ENCODE measurements at regions not wholly inside any gene's neighbourhood (a gene's known extent, or its start where the extent isn't known, plus 50 kb on each side); places are given as distances from the start of the nearest gene placed in this dataset.

GRCh38 chr7:132666071-132666773 is 90.0 kb upstream of the PLXNA4 start:
- no peak for DNase-seq

DNA sequence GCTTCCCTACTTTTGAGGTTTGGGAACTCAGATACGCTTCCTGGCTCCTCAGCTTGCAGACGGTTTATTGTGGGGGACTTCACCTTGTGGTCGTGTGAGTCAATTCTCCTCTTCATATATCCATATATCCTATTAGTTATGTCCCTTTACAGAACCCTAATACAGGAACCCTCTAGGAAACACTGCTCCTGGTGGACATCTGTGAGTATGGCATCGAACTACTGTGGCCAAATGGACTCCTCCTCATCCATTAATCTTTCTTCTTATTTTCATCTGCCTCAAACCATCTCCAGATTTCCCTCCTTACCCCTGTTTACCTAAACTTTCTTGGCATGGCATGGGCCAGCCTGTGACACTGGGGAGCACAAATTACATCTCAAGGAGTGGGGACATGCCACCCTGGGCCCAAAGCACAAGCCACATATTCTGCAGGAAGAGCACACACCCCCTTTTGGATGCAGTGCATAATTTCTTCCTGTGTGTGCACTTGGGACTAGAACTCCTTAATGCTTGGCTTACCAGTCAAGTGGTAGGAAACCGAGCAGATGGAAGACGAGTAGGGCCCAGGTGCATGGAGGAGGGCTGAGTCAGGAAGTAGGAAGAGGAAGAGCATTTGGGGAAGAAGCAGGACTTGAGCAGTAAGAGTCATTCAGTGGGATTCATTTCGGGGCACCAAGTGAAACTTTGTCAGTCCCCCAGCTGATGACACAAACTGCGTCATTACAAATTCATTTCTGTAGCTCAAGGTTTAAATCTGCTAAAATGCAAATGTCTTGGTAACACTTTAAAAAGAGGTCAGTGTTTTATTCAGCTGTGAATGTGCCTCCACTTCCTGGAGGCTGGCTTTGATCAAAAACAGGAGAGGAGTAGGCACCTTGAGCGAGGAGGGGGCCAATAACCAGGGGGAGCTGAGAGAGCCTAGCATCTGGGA is 80.8 kb upstream of the PLXNA4 start:
- DNase-seq, result peak; percentile 9

DNA sequence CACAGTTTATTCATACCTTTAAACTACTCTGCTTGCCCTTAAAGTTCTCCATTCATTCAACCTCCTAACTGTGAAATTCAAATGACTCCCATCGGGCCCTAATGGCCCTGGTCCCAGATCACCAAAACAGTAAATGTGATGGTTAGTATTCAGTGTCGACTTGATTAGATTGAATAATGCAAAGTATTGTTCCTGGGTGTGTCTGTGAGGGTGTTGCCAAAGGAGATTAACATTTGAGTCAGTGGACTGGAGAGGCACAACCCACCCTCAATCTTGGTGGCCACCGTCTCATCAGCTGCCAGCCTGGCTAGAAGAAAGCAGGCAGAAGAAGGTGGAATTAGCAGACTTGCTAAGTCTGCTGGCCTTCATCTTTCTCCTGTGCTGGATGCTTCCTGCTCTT is 80.1 kb upstream of the PLXNA4 start:
- no peak for DNase-seq

DNA sequence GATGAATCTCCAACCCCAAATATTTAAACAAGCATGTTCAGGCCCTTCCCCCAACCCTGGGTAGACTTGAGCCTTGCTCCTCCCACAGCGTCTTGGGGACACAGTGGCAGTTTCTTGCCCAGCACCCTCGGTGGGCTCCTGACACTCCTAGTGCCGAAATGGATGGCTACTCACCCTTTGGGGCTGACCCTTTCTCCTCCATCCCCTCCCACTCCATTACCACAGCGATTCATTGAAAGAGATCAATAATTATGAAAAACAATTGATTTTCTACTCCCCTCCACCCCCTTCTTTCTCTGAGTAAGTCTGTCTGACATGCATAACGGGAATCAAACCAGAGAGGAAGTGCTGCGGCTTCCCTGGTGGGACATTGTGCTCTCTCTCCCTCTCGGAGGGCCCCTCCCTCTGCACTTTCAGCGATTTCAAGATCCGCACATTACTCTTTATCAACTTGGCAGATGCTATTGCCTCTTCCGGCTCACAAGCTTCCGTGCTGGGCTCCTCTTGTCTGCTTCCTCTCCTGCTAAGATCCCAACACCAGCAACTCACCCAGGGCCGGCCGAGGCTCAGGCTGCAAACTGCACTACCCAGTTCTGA is 79.0 kb upstream of the PLXNA4 start:
- DNase-seq, result peak; percentile 95

- DNase-seq, result peak; percentile 10
These were observed 77.9 kb upstream of the PLXNA4 start for GRCh38 chr7:132654150-132654549.

DNA sequence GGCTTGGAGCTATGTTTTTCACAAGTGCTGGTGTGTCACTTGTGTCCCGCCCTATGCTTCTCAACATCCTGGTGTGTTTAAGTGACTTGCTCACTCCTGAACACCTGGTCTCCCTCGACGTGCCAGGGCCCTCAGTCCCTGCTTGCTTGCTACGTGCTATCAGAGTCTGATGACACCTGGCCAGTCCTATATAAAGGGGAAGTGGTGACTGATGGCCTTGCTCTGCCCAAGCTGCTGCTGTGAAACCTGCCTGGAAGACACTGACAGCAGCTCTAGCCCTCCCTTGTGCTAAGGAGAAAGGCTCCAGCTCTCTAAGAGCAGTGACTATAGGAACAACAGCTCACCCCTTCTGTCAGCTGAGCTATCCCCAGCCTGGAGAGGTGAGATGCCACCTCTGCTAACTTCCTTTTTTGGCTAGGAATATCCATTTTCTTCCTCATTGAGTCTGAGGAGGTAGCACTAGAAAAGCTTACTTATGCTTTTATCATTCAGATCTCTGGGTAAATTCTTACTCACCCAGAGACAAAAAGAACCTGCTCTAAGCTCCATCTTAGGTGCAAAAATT is 77.2 kb upstream of the PLXNA4 start:
- peak; percentile 29 for DNase-seq

DNA sequence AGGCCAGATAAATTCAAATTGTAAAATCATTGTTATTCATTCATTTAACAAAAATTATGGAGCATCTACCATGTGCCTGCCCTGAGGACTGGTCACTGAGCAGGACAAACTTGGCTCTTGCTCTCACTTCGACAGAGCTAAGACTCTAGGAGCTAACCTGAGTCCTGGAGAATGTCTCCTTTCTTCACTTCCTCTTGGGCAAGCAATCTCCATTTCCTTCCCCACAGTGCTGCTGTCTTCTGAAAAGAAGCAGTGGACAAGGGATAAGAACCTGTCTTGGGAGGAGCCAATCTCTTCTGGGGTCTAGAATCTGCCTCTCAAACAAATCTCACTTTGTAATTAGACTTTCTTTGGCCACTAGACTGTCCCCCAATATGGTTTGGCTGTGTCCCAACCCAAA is 76.2 kb upstream of the PLXNA4 start:
- peak; percentile 15 for DNase-seq

DNA sequence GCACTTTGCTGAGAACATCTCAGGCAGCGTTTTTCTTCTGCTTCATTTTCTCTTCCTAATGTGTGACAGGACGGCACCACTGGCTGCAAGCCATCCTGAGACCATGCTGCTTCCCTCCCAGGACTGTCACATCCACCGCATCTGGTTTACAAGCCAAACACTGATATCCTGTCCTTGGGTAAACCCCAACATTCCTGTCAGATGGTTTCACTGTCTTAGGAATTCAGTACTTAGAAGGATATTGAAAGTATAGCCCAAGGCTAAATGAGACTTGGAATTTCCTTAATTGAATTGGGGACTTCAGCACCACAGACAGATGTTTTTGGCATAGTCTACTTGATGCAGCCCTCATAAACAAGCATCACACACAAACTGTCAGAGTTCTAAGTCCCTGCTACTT is 74.2 kb upstream of the PLXNA4 start:
- no peak for DNase-seq

DNA sequence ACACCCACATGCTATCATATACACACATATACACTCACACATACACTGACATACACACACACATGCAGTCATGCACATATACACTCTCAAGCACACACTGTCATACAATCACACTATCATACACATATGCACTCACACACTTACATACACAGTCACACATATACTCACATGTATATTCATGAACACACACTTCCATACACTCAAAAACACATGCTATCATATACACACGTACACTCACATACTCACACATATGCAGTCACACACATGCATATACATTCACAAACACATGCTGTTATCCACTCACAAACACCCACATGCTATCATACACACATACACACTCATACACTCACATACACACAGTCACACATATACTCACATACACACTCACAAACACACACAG is 71.0 kb upstream of the PLXNA4 start:
- no peak for DNase-seq

DNA sequence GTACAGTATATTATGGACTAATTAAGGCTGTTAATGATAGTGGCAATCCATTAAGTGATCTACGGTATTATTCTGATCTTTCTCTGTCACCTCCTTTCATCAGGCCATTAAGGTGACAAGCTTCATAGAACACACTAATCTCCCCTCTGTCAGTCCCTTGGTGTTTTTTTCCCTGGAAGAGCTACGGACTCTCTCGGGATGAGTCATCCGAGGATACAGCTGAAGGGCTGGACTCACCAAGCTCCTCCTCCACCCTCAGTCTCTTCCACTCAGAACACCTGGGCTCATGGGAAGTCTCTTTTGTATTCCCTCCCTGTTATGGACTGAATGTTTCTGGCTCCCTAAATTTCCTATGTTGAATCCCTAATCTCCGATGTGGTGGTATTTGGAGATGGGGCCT is 69.8 kb upstream of the PLXNA4 start:
- DNase-seq, result no peak

DNA sequence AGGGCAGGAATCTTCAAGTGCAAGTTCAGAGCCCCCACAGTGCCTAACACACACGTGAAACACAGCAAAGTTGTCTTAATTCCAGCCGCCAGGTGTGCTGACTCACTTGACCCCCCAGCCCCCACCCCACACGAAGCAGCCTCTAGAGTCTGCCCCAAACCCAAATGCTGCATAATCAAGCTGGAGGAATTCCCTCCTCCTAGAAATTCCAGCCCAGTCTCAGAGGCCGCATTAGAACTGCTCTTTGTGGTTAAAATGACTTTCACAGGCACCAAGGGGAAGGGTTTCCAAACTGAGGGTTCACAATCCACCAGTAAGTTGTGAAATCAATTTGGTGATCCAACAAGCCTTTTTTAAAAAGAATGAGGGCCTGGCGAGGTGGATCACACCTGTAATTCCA is 67.0 kb upstream of the PLXNA4 start:
- DNase-seq, result no peak

DNA sequence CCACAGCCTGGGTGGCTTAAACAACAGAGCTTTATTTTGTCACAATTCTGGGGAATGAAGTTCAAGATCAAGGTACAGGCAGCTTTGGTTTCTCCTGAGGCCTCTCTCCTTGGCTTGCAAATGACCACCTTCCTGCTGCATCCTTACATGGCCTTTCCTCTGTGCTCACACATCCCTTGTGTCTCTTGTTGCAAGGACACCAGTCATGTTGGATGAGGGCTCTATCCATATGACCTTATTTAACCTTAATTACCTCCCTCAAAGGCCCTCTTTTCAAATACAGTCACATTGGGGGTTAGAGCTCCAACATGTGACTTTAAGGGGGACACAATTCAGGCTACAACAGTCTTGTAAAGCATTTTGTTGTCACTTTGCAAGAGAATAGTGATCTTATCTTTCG is 65.0 kb upstream of the PLXNA4 start:
- no peak for DNase-seq

DNA sequence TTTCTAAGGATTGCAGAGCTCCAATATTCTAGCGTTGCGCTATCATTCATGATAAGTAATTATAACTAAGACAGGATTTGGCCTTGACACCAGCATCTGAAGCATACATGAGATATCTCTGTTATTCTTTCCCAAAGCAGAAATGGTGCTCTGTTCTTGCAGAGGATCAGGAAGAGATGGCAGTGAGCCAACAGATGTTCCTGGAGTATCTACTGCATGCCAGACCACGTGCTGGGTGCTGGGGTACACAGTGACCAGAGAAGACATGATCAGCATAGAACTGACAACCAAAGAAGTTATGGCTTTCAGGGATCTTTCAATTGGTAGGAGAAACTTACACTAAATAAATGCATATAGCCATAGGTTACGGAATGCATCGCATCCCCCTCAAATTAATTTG is 63.7 kb upstream of the PLXNA4 start:
- DNase-seq, result no peak

GRCh38 chr7:132638000-132638399 is 61.7 kb upstream of the PLXNA4 start:
- DNase-seq, result peak; percentile 48

DNA sequence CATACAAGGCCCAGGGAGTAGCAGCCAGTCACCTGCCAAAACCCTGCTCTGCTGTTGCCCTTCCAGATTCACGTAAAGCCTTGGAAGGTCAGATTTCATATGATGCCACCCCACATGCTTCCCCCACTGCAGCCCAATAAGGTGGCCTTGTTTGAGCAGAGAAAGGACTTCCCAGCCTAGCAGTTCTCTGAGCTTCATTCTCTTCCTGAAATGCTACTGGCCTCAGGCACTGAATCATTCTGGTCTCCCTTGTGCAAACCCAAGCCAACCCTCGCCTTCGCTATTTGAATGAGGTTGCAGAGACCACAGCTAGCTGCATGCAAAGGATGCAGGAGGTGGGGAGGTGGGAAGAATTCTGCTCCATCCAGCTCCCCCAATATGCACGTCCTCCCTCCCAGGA is 60.3 kb upstream of the PLXNA4 start:
- no peak for DNase-seq

GRCh38 chr7:132635127-132635526 is 58.9 kb upstream of the PLXNA4 start:
- no peak for DNase-seq

DNA sequence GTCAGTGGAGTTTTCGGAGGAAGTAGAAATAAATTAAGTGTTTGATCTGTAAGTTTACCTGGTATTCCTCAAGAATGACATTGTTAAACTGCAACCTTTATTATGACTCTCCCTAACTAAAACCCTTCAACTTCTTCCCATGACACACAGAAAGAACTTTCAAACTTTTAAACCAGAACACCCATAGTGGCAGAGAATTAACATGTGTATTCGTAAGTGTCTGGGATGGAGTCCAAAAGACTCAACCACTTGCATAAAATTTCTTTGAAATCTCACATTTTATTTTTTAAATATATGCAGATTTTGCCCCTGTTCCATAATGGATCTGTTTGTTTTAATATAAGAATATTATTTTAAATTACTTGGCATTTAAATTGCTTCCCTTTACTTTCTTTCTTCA is 54.6 kb upstream of the PLXNA4 start:
- DNase-seq, result no peak

All from MV-4-11 (cell line).